ENCODE measurements at regions not wholly inside any gene's neighbourhood (a gene's known extent, or its start where the extent isn't known, plus 50 kb on each side); places are given as distances from the start of the nearest gene placed in this dataset.

GRCh38 chr1:53383136-53383870 lies 55.4 kb upstream of the LRP8 start:
- TF ChIP-seq POLR2AphosphoS5 (IDR thresholded peaks at IDR 0.05; ENCODE audit: low read depth, low read length) (no peak), POLR2A (IDR thresholded peaks at IDR 0.05; ENCODE audit: low read depth, low read length) (no peak)

Measured in GM12891 (cell line).